GM21786 (cell line): ENCODE measurements at regions not wholly inside any gene's neighbourhood (a gene's known extent, or its start where the extent isn't known, plus 50 kb on each side); places are given as distances from the start of the nearest gene placed in this dataset.

Source experiments
- ATAC-seq: cut with Tn5 transposase; IDR thresholded peaks from one replicate; pipeline ENCODE4 v1.9.1; 2021; ENCODE audit not compliant: unreplicated experiment

GRCh38 chr1:185373813-185374529, 56.9 kb upstream of the IVNS1ABP start:
- no peak for ATAC-seq

- ATAC-seq = no peak
Observed at GRCh38 chr1:185369786-185370185, 52.7 kb upstream of the IVNS1ABP start.

DNA sequence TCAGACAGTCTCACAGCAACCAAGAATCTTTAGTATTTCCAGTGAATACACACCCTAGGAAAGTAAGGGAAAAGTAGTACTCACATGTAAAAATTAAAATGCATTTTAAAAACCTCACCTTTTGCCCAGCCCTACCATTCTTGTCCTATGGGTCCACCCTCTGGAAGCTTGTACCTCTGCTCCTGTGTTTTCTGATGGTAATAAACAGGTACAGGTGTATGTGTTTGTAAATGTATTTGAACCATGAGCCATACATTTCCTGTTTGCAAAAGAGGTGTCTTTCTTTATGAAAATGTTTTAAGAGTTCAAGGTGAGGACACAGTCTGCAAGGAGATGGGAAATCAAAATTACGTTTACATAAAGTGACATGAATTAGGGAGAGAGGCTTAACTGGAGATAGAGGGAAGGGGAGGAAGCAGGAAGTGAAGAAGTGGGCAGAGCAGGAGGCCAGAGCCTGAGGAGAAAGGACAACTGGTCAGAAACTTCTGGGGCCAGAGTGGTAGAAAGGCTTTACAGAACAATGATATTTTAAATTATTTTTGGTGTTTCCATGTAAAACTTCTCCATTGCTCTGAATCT, 52.0 kb upstream of the IVNS1ABP start:
- no peak for ATAC-seq

GRCh38 chr1:185368313-185368855, 51.3 kb upstream of the IVNS1ABP start:
- ATAC-seq = no peak

GRCh38 chr1:185367218-185367617, 50.2 kb upstream of the IVNS1ABP start:
- no peak for ATAC-seq
